HCT116 (cell line): ENCODE measurements at regions not wholly inside any gene's neighbourhood (a gene's known extent, or its start where the extent isn't known, plus 50 kb on each side); places are given as distances from the start of the nearest gene placed in this dataset.
"Not testable (repeated sequence)": the region's sequence is repeated elsewhere in the genome, so short reads cannot be mapped to it uniquely, and the experiment has no call there.

Source experiments
- EZH2 ChIP-seq: fragments of 200-600 bp; sonication (generic); IDR thresholded peaks from 2 replicates; pipeline ENCODE4 v1.6.1; 2017; ENCODE audit warnings: antibody characterized with exemption, mixed run types
- TF ChIP-seq, protein P1 (sequence below), 3 experiments: fragments of 200-600 bp in 1 of 3; sonication (generic) in 1 of 3; IDR thresholded peaks in 2 of 3; conservative IDR thresholded peaks in 1 of 3; 2 replicates each; pipeline ENCODE4 v1.5.1; 2012 to 2017; ENCODE audit warnings: low read depth in 2 of 3, low read length in 2 of 3, antibody characterized with exemption in 1 of 3, borderline replicate concordance in 1 of 3, control low read depth in 1 of 3, mild to moderate bottlenecking in 1 of 3, mixed read lengths in 1 of 3, mixed run types in 1 of 3, moderate library complexity in 1 of 3; ENCODE audit not compliant: insufficient read depth in 1 of 3

- TF ChIP-seq, protein P1, sequence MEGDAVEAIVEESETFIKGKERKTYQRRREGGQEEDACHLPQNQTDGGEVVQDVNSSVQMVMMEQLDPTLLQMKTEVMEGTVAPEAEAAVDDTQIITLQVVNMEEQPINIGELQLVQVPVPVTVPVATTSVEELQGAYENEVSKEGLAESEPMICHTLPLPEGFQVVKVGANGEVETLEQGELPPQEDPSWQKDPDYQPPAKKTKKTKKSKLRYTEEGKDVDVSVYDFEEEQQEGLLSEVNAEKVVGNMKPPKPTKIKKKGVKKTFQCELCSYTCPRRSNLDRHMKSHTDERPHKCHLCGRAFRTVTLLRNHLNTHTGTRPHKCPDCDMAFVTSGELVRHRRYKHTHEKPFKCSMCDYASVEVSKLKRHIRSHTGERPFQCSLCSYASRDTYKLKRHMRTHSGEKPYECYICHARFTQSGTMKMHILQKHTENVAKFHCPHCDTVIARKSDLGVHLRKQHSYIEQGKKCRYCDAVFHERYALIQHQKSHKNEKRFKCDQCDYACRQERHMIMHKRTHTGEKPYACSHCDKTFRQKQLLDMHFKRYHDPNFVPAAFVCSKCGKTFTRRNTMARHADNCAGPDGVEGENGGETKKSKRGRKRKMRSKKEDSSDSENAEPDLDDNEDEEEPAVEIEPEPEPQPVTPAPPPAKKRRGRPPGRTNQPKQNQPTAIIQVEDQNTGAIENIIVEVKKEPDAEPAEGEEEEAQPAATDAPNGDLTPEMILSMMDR (IDR thresholded peaks at IDR 0.05 in 2 of 3, conservative IDR thresholded peaks at IDR 0.05 in 1 of 3; ENCODE audit: borderline replicate concordance in 1 of 3, insufficient read depth in 1 of 3, low read depth in 2 of 3, low read length in 2 of 3), result not testable (repeated sequence)
- TF ChIP-seq EZH2, result not testable (repeated sequence)
These were observed 153.6 kb upstream of the TTC14 start for GRCh38 chr3:180448407-180448806.
